ENCODE measurements at regions not wholly inside any gene's neighbourhood (a gene's known extent, or its start where the extent isn't known, plus 50 kb on each side); places are given as distances from the start of the nearest gene placed in this dataset.
"Not testable (repeated sequence)": the region's sequence is repeated elsewhere in the genome, so short reads cannot be mapped to it uniquely, and the experiment has no call there.

DNA sequence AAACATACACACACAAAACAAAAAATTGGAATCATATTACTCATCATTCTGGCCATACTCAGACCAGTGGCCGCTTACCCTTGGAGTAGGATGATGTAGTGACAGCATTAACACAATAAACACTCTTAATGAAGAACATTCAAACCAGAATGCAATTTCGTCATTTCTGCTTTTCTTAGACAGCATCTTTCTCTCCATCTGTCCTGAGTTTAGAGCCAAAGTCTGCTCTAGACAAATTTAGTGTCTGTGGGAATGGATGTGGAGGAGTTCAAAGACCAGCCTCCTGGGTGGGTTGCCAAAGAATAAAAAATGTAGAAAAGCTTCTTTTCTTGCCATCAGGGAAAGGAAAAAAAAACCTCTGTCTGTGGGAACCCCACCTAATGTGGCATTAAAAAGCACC is 212.4 kb upstream of the POU1F1 start:
- ATAC-seq (no peak), DNase-seq (ENCODE audit: low spot score) (no peak), FAIRE-seq (no peak)
- no peaks in the 10 kb centered on the region for H3K4me1 ChIP-seq (ENCODE audit: insufficient read depth, low read length)
- H3K27ac ChIP-seq (ENCODE audit: extremely low read length, insufficient read depth, low read length) = no peak overlapping the region
- CTCF ChIA-PET (ENCODE audit: low intra/inter-chr PET ratio, low total read pairs) = no interaction called here
- H4K20me1 ChIP-seq (ENCODE audit: insufficient read depth, low read length) = no peaks in the 10 kb centered on the region
- no peaks in the 10 kb centered on the region for H3K27me3 ChIP-seq (ENCODE audit: control insufficient read depth in 1 of 2, insufficient read depth in 2 of 2, low read length in 2 of 2)
- in situ Hi-C loops (cut with HindIII; ENCODE audit: extremely low pct_ligation_motif_present, low pct_unique_long_range_greater_than_20kb) (no loop called here), intact Hi-C loops (cut with micrococcal nuclease; ENCODE audit: unreplicated experiment) (loop anchor here (10.0 kb wide), 1 partner anchor 56 kb away; no protein-coding TSS in a partner anchor)
- TF ChIP-seq SP5 (CRISPR knock-in tag; IDR thresholded peaks at IDR 0.05; ENCODE audit: borderline replicate concordance, low read depth) (no peak), ZNF788 (CRISPR knock-in tag; IDR thresholded peaks at IDR 0.05; ENCODE audit: borderline replicate concordance) (no peak), ELF4 (CRISPR knock-in tag; IDR thresholded peaks at IDR 0.05; ENCODE audit: borderline replicate concordance) (no peak), NCOR1 (IDR thresholded peaks at IDR 0.05; ENCODE audit: borderline replicate concordance, low read length) (no peak)
- TF ChIP-seq, protein P1, sequence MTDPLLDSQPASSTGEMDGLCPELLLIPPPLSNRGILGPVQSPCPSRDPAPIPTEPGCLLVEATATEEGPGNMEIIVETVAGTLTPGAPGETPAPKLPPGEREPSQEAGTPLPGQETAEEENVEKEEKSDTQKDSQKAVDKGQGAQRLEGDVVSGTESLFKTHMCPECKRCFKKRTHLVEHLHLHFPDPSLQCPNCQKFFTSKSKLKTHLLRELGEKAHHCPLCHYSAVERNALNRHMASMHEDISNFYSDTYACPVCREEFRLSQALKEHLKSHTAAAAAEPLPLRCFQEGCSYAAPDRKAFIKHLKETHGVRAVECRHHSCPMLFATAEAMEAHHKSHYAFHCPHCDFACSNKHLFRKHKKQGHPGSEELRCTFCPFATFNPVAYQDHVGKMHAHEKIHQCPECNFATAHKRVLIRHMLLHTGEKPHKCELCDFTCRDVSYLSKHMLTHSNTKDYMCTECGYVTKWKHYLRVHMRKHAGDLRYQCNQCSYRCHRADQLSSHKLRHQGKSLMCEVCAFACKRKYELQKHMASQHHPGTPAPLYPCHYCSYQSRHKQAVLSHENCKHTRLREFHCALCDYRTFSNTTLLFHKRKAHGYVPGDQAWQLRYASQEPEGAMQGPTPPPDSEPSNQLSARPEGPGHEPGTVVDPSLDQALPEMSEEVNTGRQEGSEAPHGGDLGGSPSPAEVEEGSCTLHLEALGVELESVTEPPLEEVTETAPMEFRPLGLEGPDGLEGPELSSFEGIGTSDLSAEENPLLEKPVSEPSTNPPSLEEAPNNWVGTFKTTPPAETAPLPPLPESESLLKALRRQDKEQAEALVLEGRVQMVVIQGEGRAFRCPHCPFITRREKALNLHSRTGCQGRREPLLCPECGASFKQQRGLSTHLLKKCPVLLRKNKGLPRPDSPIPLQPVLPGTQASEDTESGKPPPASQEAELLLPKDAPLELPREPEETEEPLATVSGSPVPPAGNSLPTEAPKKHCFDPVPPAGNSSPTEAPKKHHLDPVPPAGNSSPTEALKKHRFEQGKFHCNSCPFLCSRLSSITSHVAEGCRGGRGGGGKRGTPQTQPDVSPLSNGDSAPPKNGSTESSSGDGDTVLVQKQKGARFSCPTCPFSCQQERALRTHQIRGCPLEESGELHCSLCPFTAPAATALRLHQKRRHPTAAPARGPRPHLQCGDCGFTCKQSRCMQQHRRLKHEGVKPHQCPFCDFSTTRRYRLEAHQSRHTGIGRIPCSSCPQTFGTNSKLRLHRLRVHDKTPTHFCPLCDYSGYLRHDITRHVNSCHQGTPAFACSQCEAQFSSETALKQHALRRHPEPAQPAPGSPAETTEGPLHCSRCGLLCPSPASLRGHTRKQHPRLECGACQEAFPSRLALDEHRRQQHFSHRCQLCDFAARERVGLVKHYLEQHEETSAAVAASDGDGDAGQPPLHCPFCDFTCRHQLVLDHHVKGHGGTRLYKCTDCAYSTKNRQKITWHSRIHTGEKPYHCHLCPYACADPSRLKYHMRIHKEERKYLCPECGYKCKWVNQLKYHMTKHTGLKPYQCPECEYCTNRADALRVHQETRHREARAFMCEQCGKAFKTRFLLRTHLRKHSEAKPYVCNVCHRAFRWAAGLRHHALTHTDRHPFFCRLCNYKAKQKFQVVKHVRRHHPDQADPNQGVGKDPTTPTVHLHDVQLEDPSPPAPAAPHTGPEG (CRISPR knock-in tag; IDR thresholded peaks at IDR 0.05) = no peak
- H3K4me3 ChIP-seq (replicated peaks in 1 of 3; ENCODE audit: insufficient read depth in 1 of 3, low read depth in 2 of 3, low read length in 3 of 3) = no peak overlapping the region
- H2AFZ ChIP-seq (ENCODE audit: low read length) = no peak overlapping the region
- H3K9ac ChIP-seq (ENCODE audit: insufficient read depth, low read depth, low read length) = no peak overlapping the region
- no peaks in the 10 kb centered on the region for H3K9me3 ChIP-seq (ENCODE audit: low read length)
- no peaks in the 10 kb centered on the region for H3K79me2 ChIP-seq (ENCODE audit: insufficient read depth, low read length)
- no peak overlapping the region for H3K4me2 ChIP-seq (ENCODE audit: low read depth, low read length)
- POLR2A ChIA-PET = no interaction called here
- BruUV-seq (replicated peaks) = no TSS peak
- H3K36me3 ChIP-seq (replicated peaks in 1 of 2; ENCODE audit: control insufficient read depth in 1 of 2, insufficient read depth in 2 of 2, low read length in 2 of 2) = no peaks in the 10 kb centered on the region
- WGBS (ENCODE audit: low lambda C conversion rate) = 4% methylated on average over 2 of the region's 2 CpGs

DNA sequence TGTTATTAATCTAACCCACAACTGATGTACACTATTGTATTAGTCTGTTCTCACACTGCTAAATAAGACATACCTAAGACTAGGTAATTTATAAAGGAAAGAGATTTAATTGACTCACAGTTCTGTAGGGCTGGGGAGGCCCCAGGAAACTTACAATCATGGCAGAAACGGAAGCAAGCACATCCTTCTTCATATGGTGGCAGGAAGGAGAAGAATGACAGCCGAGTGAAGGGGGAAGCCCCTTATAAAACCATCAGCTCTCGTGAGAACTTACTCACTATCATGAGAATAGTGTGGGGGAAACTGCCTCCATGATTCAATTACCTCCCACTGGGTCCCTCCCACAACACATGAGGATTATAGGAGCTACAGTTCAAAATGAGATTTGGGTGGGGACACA is 210.3 kb upstream of the POU1F1 start:
- BruUV-seq (replicated peaks); POLR2A ChIA-PET; H3K36me3 ChIP-seq (replicated peaks in 1 of 2; ENCODE audit: control insufficient read depth in 1 of 2, insufficient read depth in 2 of 2, low read length in 2 of 2); H3K4me3 ChIP-seq (replicated peaks in 1 of 3; ENCODE audit: insufficient read depth in 1 of 3, low read depth in 2 of 3, low read length in 3 of 3); H3K9me3 ChIP-seq (ENCODE audit: low read length); H3K27ac ChIP-seq (ENCODE audit: extremely low read length, insufficient read depth, low read length); H3K79me2 ChIP-seq (ENCODE audit: insufficient read depth, low read length); H3K27me3 ChIP-seq (ENCODE audit: control insufficient read depth in 1 of 2, insufficient read depth in 2 of 2, low read length in 2 of 2); H4K20me1 ChIP-seq (ENCODE audit: insufficient read depth, low read length); H3K9ac ChIP-seq (ENCODE audit: insufficient read depth, low read depth, low read length); CTCF ChIA-PET (ENCODE audit: low intra/inter-chr PET ratio, low total read pairs); ATAC-seq; in situ Hi-C loops (cut with HindIII; ENCODE audit: extremely low pct_ligation_motif_present, low pct_unique_long_range_greater_than_20kb); H3K4me2 ChIP-seq (ENCODE audit: low read depth, low read length); H3K4me1 ChIP-seq (ENCODE audit: insufficient read depth, low read length); FAIRE-seq; DNase-seq (ENCODE audit: low spot score); H2AFZ ChIP-seq (ENCODE audit: low read length): not testable (repeated sequence)
- intact Hi-C loops (cut with micrococcal nuclease; ENCODE audit: unreplicated experiment) = loop anchor here (10.0 kb wide), 1 partner anchor 58 kb away; no protein-coding TSS in a partner anchor
- WGBS (ENCODE audit: low lambda C conversion rate) = 4% methylated on average over 3 of the region's 3 CpGs

Measured in HepG2 (cell line).